Hematopoietic multipotent progenitor cell treated with erythropoietin and hydrocortisone succinate and interleukin-3 and kit ligand, for 8 days (in vitro differentiated cells): ENCODE measurements at regions not wholly inside any gene's neighbourhood (a gene's known extent, or its start where the extent isn't known, plus 50 kb on each side); places are given as distances from the start of the nearest gene placed in this dataset.

Experiments
- DNase-seq: peaks from one replicate; pipeline ENCODE4 v3.0.0-alpha.2; 2015

GRCh38 chr2:45209302-45209701 lies 200.1 kb upstream of the SIX2 start:
- DNase-seq, result no peak

- peak; percentile 17 for DNase-seq
Measured at GRCh38 chr2:45207101-45207500, 197.8 kb upstream of the SIX2 start.

GRCh38 chr2:45205985-45206384 lies 196.7 kb upstream of the SIX2 start:
- no peak for DNase-seq

- no peak for DNase-seq
Measured at GRCh38 chr2:45205480-45205879, 196.2 kb upstream of the SIX2 start.

GRCh38 chr2:45203400-45203799 lies 194.1 kb upstream of the SIX2 start:
- DNase-seq, result no peak

GRCh38 chr2:45199973-45200372 lies 190.7 kb upstream of the SIX2 start:
- no peak for DNase-seq

- no peak for DNase-seq
Measured at GRCh38 chr2:45195916-45196315, 186.7 kb upstream of the SIX2 start.

- no peak for DNase-seq
Measured at GRCh38 chr2:45194596-45194995, 185.3 kb upstream of the SIX2 start.

- DNase-seq, result no peak
Measured at GRCh38 chr2:45193581-45193980, 184.3 kb upstream of the SIX2 start.

- DNase-seq, result no peak
Measured at GRCh38 chr2:45192991-45193390, 183.7 kb upstream of the SIX2 start.

- no peak for DNase-seq
Measured at GRCh38 chr2:45192481-45192880, 183.2 kb upstream of the SIX2 start.

- no peak for DNase-seq
Measured at GRCh38 chr2:45191976-45192375, 182.7 kb upstream of the SIX2 start.

GRCh38 chr2:45191146-45191863 lies 182.1 kb upstream of the SIX2 start:
- DNase-seq, result no peak

GRCh38 chr2:45190481-45190942 lies 181.3 kb upstream of the SIX2 start:
- DNase-seq, result no peak

GRCh38 chr2:45184606-45185005 lies 175.4 kb upstream of the SIX2 start:
- DNase-seq, result no peak

- no peak for DNase-seq
Measured at GRCh38 chr2:45182667-45183295, 173.5 kb upstream of the SIX2 start.

- no peak for DNase-seq
Measured at GRCh38 chr2:45180779-45181178, 171.5 kb upstream of the SIX2 start.

GRCh38 chr2:45180033-45180746 lies 170.9 kb upstream of the SIX2 start:
- no peak for DNase-seq

GRCh38 chr2:45178854-45179253 lies 169.6 kb upstream of the SIX2 start:
- DNase-seq, result no peak

GRCh38 chr2:45178359-45178758 lies 169.1 kb upstream of the SIX2 start:
- DNase-seq, result no peak

GRCh38 chr2:45177870-45178269 lies 168.6 kb upstream of the SIX2 start:
- peak; percentile 22 for DNase-seq

GRCh38 chr2:45176390-45176789 lies 167.1 kb upstream of the SIX2 start:
- no peak for DNase-seq

GRCh38 chr2:45173513-45173912 lies 164.3 kb upstream of the SIX2 start:
- no peak for DNase-seq

- DNase-seq, result no peak
Measured at GRCh38 chr2:45172760-45173392, 163.6 kb upstream of the SIX2 start.
